Smooth muscle cell (in vitro differentiated cells): ENCODE measurements at regions not wholly inside any gene's neighbourhood (a gene's known extent, or its start where the extent isn't known, plus 50 kb on each side); places are given as distances from the start of the nearest gene placed in this dataset.
"Not testable (repeated sequence)": the region's sequence is repeated elsewhere in the genome, so short reads cannot be mapped to it uniquely, and the experiment has no call there.

Experiments
- DNase-seq: peaks from one replicate; lab custom pipeline; 2025; ENCODE audit not compliant: unreplicated experiment; lab: John Stamatoyannopoulos, UW
- H2AFZ ChIP-seq: fragments of 200-600 bp; sonication (generic); 2 replicates; pipeline ENCODE4 v1.6.0; 2016; ENCODE audit warnings: antibody characterized with exemption, low read depth, mild to moderate bottlenecking
- H3F3A ChIP-seq: fragments of 200-600 bp; sonication (generic); 2 replicates; pipeline ENCODE4 v1.6.0; 2017; ENCODE audit warnings: antibody characterized with exemption, low read depth
- H3K27ac ChIP-seq: fragments of 200-600 bp; sonication (generic); 2 replicates; pipeline ENCODE4 v1.5.1; 2016; ENCODE audit warnings: low read depth, mild to moderate bottlenecking
- H3K27me3 ChIP-seq: fragments of 200-600 bp; sonication (generic); 2 replicates; pipeline ENCODE4 v1.6.1; 2016; ENCODE audit warnings: low read depth, mild to moderate bottlenecking
- H3K36me3 ChIP-seq: fragments of 200-600 bp; sonication (generic); 2 replicates; pipeline ENCODE4 v1.5.1; 2016; ENCODE audit warnings: low read depth
- H3K4me1 ChIP-seq: fragments of 200-600 bp; sonication (generic); 2 replicates; pipeline ENCODE4 v1.5.1; 2016; ENCODE audit warnings: low read depth
- H3K4me2 ChIP-seq: fragments of 200-600 bp; sonication (generic); 2 replicates; pipeline ENCODE4 v1.6.0; 2016; ENCODE audit warnings: mild to moderate bottlenecking
- H3K4me3 ChIP-seq: fragments of 200-600 bp; sonication (generic); 2 replicates; pipeline ENCODE4 v1.5.1; 2016; ENCODE audit warnings: mild to moderate bottlenecking
- H3K79me2 ChIP-seq: fragments of 200-600 bp; sonication (generic); 2 replicates; pipeline ENCODE4 v1.6.0; 2016; ENCODE audit warnings: low read depth, mild to moderate bottlenecking
- H3K9ac ChIP-seq: fragments of 200-600 bp; sonication (generic); 2 replicates; pipeline ENCODE4 v1.6.0; 2016; ENCODE audit warnings: low read depth
- H3K9me3 ChIP-seq: fragments of 200-600 bp; sonication (generic); replicated peaks from 2 replicates; pipeline ENCODE4 v1.5.1; 2016; ENCODE audit warnings: low read depth
- H4K20me1 ChIP-seq: fragments of 200-600 bp; sonication (generic); 2 replicates; pipeline ENCODE4 v1.6.0; 2016; ENCODE audit warnings: low read depth
- CTCF ChIP-seq: fragments of 200-600 bp; sonication (generic); IDR thresholded peaks from 2 replicates; pipeline ENCODE4 v1.5.1; 2017; ENCODE audit warnings: borderline replicate concordance, mild to moderate bottlenecking, antibody characterized with exemption; ENCODE audit not compliant: insufficient read depth, poor library complexity, severe bottlenecking
- WGBS: methylation state at CpG from one replicate; pipeline ENCODE4 v1.1.7; 2016; ENCODE audit warnings: low lambda C conversion rate; 5-methylcytosine and 5-hydroxymethylcytosine counted together

DNA sequence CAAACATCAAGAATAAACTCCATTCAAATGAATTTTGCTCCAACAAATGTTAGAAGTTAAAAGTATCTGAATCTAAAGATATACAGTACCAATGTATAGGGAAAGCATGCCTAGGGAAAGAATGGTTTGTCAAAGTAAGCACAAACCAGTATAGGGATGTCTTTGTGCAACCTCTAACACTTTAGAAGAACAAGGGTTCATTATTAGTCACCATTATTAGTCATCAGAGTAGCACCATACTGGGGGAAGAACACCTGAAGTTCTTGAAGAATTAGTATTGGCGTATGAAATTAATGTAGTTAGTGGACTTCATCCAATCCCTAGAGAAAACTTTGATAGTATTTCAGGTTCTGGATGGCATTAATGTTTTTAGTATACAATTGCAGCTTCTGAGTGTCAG, 943.7 kb downstream of the METTL15 start:
- no peaks in the 10 kb centered on the region for H3K36me3 ChIP-seq
- no peak for DNase-seq
- H3K4me2 ChIP-seq = no peak overlapping the region
- H3F3A ChIP-seq = no peaks in the 10 kb centered on the region
- TF ChIP-seq CTCF = no peak
- H3K27me3 ChIP-seq = no peaks in the 10 kb centered on the region
- no peak overlapping the region for H3K9ac ChIP-seq
- 76% methylated on average over 1 of the region's 1 CpG for WGBS
- H3K79me2 ChIP-seq = no peaks in the 10 kb centered on the region
- no peaks in the 10 kb centered on the region for H3K4me1 ChIP-seq
- no peak overlapping the region for H2AFZ ChIP-seq
- H4K20me1 ChIP-seq = no peaks in the 10 kb centered on the region
- no peak overlapping the region for H3K4me3 ChIP-seq
- H3K27ac ChIP-seq = no peak overlapping the region
- H3K9me3 ChIP-seq = no peaks in the 10 kb centered on the region

- 89% methylated on average over 11 of the region's 11 CpGs for WGBS
- not testable (repeated sequence) for DNase-seq, H2AFZ ChIP-seq, H4K20me1 ChIP-seq, H3K4me2 ChIP-seq, H3K79me2 ChIP-seq, H3K36me3 ChIP-seq, H3K9ac ChIP-seq, H3K27ac ChIP-seq, H3K4me1 ChIP-seq, H3K4me3 ChIP-seq, H3F3A ChIP-seq, H3K27me3 ChIP-seq, H3K9me3 ChIP-seq
These were observed 942.8 kb downstream of the METTL15 start for GRCh38 chr11:29050962-29051361.

- no peak overlapping the region for H3K4me3 ChIP-seq
These were observed 932.3 kb downstream of the METTL15 start for GRCh38 chr11:29040489-29040888.

GRCh38 chr11:29032384-29033149, 924.4 kb downstream of the METTL15 start:
- Histone ChIP-seq H2AFZ (no peak overlapping the region), H3K36me3 (no peaks in the 10 kb centered on the region), H3K4me2 (no peak overlapping the region), H3K9ac (no peak overlapping the region), H4K20me1 (no peaks in the 10 kb centered on the region), H3K27ac (no peak overlapping the region), H3K9me3 (no peaks in the 10 kb centered on the region), H3K4me3 (no peak overlapping the region), H3K79me2 (no peaks in the 10 kb centered on the region), H3F3A (no peaks in the 10 kb centered on the region), H3K27me3 (no peaks in the 10 kb centered on the region), H3K4me1 (no peaks in the 10 kb centered on the region)
- no peak for DNase-seq
- no peak for TF ChIP-seq CTCF
- 17% methylated on average over 2 of the region's 2 CpGs for WGBS

More at GRCh38 chr11:29040489-29040888, 932.3 kb downstream of the METTL15 start:
- Histone ChIP-seq H3K9ac (no peak overlapping the region), H2AFZ (no peak overlapping the region), H3K4me2 (no peak overlapping the region), H3K79me2 (no peaks in the 10 kb centered on the region), H3K27me3 (no peaks in the 10 kb centered on the region), H4K20me1 (no peaks in the 10 kb centered on the region), H3K4me1 (no peaks in the 10 kb centered on the region), H3F3A (no peaks in the 10 kb centered on the region), H3K9me3 (no peaks in the 10 kb centered on the region), H3K36me3 (no peaks in the 10 kb centered on the region), H3K27ac (no peak overlapping the region)
- TF ChIP-seq CTCF = no peak
- no peak for DNase-seq
